Vagina (tissue), 2 donors: ENCODE measurements at regions not wholly inside any gene's neighbourhood (a gene's known extent, or its start where the extent isn't known, plus 50 kb on each side); places are given as distances from the start of the nearest gene placed in this dataset.

Source experiments
- DNase-seq, 2 donors: peaks; one replicate each; pipeline ENCODE4 v3.0.0-alpha.2; 2017; ENCODE audit errors: extremely low spot score in 2 of 2
- H3K27ac ChIP-seq: fragments of 200-600 bp; sonication (generic); one replicate; pipeline ENCODE4 v1.5.1; 2019
- H3K27me3 ChIP-seq: fragments of 200-600 bp; sonication (generic); one replicate; pipeline ENCODE4 v1.5.1; 2019
- H3K36me3 ChIP-seq, 2 donors: fragments of 200-600 bp; sonication (generic); one replicate each; pipeline ENCODE4 v1.5.1; 2017 to 2019
- H3K4me1 ChIP-seq: fragments of 200-600 bp; sonication (generic); one replicate; pipeline ENCODE4 v1.5.1; 2019
- H3K4me3 ChIP-seq, 2 donors: fragments of 200-600 bp; sonication (generic); 1 replicate in 1 of 2; 2 replicates in 1 of 2; pipeline ENCODE4 v1.5.1; 2016 to 2019
- H3K9me3 ChIP-seq: fragments of 200-600 bp; sonication (generic); one replicate; pipeline ENCODE4 v1.5.1; 2019
- POLR2A ChIP-seq, 2 donors: fragments of 450-650 bp; IDR thresholded peaks; one replicate each; pipeline ENCODE4 v1.6.1; 2017; ENCODE audit warnings: antibody characterized with exemption in 2 of 2, mild to moderate bottlenecking in 2 of 2, moderate library complexity in 2 of 2
- POLR2AphosphoS5 ChIP-seq, 2 donors: sonication (generic); formaldehyde crosslinking; IDR thresholded peaks; one replicate each; pipeline ENCODE4 v1.9.0; 2017; ENCODE audit warnings: antibody characterized with exemption in 2 of 2, mild to moderate bottlenecking in 2 of 2, low read depth in 1 of 2; ENCODE audit not compliant: insufficient read depth in 1 of 2
- intact Hi-C: fragments of 100-400 bp; cut with DNase I; formaldehyde crosslinking; loops from one replicate; pipeline ENCODE4 v1.15.1; 2023
- TF ChIP-seq, protein P1 (sequence below), 3 experiments: fragments of 450-650 bp in 2 of 3; fragments of 200-600 bp in 1 of 3; sonication (generic) in 1 of 3; IDR thresholded peaks; one replicate each; pipeline ENCODE4 v1.5.1; 2017 to 2019; ENCODE audit warnings: antibody characterized with exemption in 3 of 3, mild to moderate bottlenecking in 2 of 3, moderate library complexity in 2 of 3

DNA sequence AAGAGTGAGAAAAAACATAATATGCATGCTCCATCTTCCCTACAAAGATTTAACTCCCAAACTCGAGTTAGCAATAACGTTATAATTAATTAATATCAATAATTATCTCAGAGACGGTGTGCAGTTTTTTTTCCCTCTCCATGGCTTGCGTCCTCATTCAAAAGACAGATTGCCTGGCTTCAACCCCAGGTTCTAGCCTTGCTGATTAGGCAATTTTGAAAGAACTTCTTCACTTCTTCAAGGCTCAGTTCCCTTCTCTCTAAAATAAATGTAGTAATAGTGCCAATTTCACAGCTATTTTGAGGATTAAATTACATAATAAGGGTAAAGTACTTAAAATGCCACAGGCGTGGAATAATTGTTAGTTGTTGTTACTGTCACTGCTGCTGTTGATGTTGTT is 876.1 kb upstream of the GBE1 start:
- no peak overlapping the region for H3K27ac ChIP-seq
- no peaks in the 10 kb centered on the region for H3K27me3 ChIP-seq
- H3K4me3 ChIP-seq, result no peak overlapping the region
- H3K9me3 ChIP-seq, result no peaks in the 10 kb centered on the region
- DNase-seq, result no peak
- no peak for TF ChIP-seq POLR2A (IDR thresholded peaks at IDR 0.05)
- TF ChIP-seq, protein P1, sequence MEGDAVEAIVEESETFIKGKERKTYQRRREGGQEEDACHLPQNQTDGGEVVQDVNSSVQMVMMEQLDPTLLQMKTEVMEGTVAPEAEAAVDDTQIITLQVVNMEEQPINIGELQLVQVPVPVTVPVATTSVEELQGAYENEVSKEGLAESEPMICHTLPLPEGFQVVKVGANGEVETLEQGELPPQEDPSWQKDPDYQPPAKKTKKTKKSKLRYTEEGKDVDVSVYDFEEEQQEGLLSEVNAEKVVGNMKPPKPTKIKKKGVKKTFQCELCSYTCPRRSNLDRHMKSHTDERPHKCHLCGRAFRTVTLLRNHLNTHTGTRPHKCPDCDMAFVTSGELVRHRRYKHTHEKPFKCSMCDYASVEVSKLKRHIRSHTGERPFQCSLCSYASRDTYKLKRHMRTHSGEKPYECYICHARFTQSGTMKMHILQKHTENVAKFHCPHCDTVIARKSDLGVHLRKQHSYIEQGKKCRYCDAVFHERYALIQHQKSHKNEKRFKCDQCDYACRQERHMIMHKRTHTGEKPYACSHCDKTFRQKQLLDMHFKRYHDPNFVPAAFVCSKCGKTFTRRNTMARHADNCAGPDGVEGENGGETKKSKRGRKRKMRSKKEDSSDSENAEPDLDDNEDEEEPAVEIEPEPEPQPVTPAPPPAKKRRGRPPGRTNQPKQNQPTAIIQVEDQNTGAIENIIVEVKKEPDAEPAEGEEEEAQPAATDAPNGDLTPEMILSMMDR (IDR thresholded peaks at IDR 0.05), result no peak
- TF ChIP-seq POLR2AphosphoS5 (IDR thresholded peaks at IDR 0.05; ENCODE audit: insufficient read depth in 1 of 2, low read depth in 1 of 2), result no peak
- intact Hi-C loops, result no loop called here
- no peaks in the 10 kb centered on the region for H3K4me1 ChIP-seq
- H3K36me3 ChIP-seq, result no peaks in the 10 kb centered on the region

DNA sequence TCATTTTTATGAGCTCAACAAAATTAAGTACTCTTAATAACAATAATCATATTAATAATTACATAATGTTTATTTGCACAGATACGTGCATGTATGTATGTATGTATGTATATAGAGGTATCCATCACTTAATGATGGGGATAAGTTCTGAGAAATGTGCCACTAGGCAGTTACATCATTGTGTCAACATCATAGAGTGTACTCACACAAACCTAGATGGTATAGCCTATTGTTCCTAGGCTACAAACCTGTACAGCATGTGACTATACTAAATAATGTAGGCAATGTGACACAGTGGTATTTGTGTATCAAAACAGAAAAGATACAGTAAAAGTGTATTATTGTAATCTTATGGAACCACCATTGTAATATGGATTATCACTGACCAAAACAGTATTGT is 874.7 kb upstream of the GBE1 start:
- no peak for DNase-seq
- Histone ChIP-seq H3K27me3 (no peaks in the 10 kb centered on the region), H3K4me1 (no peaks in the 10 kb centered on the region), H3K9me3 (no peaks in the 10 kb centered on the region), H3K36me3 (no peaks in the 10 kb centered on the region), H3K27ac (no peak overlapping the region), H3K4me3 (no peak overlapping the region)
- intact Hi-C loops, result no loop called here
- no peak for TF ChIP-seq POLR2AphosphoS5 (IDR thresholded peaks at IDR 0.05; ENCODE audit: insufficient read depth in 1 of 2, low read depth in 1 of 2)
- TF ChIP-seq POLR2A (IDR thresholded peaks at IDR 0.05), result no peak
- TF ChIP-seq, protein P1 (IDR thresholded peaks at IDR 0.05), result no peak

DNA sequence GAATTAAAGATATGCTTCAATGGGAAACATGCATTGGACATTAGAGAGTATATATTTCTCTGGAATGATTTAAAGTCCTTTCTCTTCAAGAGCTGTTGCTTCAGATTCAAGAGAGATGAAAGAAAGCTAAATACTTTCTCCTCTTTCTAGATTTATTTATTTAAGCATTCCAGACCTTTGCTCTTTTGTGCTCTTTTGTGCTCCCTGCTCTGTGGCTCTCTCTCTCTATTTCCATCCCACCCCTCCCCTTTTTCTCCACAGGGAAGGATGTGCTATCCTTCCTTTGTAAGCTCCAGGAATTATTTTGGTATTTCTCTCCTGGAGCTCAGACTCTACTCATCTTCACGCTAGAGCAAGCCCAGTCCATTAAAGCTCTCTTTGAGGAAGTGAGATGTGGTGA is 871.9 kb upstream of the GBE1 start:
- no peak for TF ChIP-seq POLR2A (IDR thresholded peaks at IDR 0.05)
- TF ChIP-seq, protein P1 (IDR thresholded peaks at IDR 0.05), result no peak
- TF ChIP-seq POLR2AphosphoS5 (IDR thresholded peaks at IDR 0.05; ENCODE audit: insufficient read depth in 1 of 2, low read depth in 1 of 2), result no peak
- DNase-seq, result no peak
- no peaks in the 10 kb centered on the region for H3K4me1 ChIP-seq
- no peaks in the 10 kb centered on the region for H3K9me3 ChIP-seq
- no peaks in the 10 kb centered on the region for H3K36me3 ChIP-seq
- intact Hi-C loops, result no loop called here
- no peaks in the 10 kb centered on the region for H3K27me3 ChIP-seq
- no peak overlapping the region for H3K4me3 ChIP-seq
- no peak overlapping the region for H3K27ac ChIP-seq

DNA sequence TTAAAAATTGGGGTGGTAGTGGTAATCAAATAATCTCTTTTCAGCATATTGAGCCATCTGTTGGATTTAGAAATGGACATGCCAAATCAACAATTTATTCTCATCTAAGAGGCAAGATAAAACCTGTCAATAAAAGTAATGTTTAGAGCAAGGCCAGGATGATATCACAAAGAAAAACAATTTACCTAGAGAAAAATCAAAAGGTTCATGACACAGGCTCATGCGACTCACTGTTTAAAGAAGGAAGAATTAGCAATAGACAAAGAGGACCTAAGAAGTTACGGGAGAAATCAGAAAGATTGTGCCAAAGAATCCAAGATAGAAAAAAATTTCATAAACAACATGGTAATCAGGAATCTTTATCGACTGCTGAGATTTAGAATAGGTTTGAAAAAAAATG is 868.5 kb upstream of the GBE1 start:
- Histone ChIP-seq H3K9me3 (no peaks in the 10 kb centered on the region), H3K27ac (no peak overlapping the region), H3K4me3 (no peak overlapping the region), H3K36me3 (no peaks in the 10 kb centered on the region), H3K27me3 (no peaks in the 10 kb centered on the region), H3K4me1 (no peaks in the 10 kb centered on the region)
- no peak for DNase-seq
- intact Hi-C loops, result no loop called here
- TF ChIP-seq POLR2A (IDR thresholded peaks at IDR 0.05) (no peak), POLR2AphosphoS5 (IDR thresholded peaks at IDR 0.05; ENCODE audit: insufficient read depth in 1 of 2, low read depth in 1 of 2) (no peak)
- TF ChIP-seq, protein P1 (IDR thresholded peaks at IDR 0.05), result no peak

DNA sequence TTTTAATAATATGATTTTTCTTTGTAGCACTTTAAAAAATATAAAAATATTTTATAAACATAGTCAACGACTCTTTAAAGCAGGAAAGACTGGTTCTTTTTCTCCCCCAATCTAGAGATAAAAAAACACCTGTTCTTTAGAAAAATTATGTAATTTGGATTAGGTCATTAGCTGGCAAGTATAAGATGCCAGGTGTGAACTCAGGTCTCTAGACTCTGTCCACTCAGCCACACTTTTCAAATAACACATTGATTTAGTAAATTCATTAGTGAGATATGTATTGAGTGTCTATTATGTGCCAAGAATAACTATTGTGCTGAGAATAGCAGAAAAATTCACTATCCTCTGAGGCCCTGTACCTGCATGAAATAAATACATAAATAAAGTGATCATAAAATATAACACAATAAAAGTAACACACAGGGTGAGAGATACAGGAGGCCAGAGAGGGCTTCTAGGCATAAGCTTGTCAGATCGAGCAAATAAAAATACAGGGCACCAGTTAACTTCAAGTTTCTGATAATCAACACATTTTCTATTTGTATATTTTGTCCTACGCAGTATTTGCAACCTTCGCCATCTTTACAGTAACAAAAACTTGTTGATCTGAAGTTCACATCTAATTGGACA is 867.1 kb upstream of the GBE1 start:
- H3K4me1 ChIP-seq, result no peaks in the 10 kb centered on the region
- intact Hi-C loops, result no loop called here
- no peaks in the 10 kb centered on the region for H3K9me3 ChIP-seq
- no peak overlapping the region for H3K4me3 ChIP-seq
- H3K27me3 ChIP-seq, result no peaks in the 10 kb centered on the region
- H3K27ac ChIP-seq, result no peak overlapping the region
- DNase-seq, result no peak
- no peaks in the 10 kb centered on the region for H3K36me3 ChIP-seq
- TF ChIP-seq POLR2A (IDR thresholded peaks at IDR 0.05) (no peak), POLR2AphosphoS5 (IDR thresholded peaks at IDR 0.05; ENCODE audit: insufficient read depth in 1 of 2, low read depth in 1 of 2) (no peak)
- TF ChIP-seq, protein P1 (IDR thresholded peaks at IDR 0.05), result no peak
